Chondrocyte (in vitro differentiated cells): ENCODE measurements at regions not wholly inside any gene's neighbourhood (a gene's known extent, or its start where the extent isn't known, plus 50 kb on each side); places are given as distances from the start of the nearest gene placed in this dataset.
"Not testable (repeated sequence)": the region's sequence is repeated elsewhere in the genome, so short reads cannot be mapped to it uniquely, and the experiment has no call there.

Experiments used
- DNase-seq: peaks from one replicate; pipeline ENCODE4 v3.0.0; 2021; ENCODE audit warnings: mixed read lengths, low spot score
- H3K27ac Mint-ChIP-seq: one replicate; pipeline ENCODE4 v1.8.0; 2021; ENCODE audit warnings: mild to moderate bottlenecking, moderate library complexity, mixed read lengths; ENCODE audit not compliant: unreplicated experiment
- H3K27me3 Mint-ChIP-seq: 2 replicates; pipeline ENCODE4 v1.8.0; 2021; ENCODE audit warnings: low read depth, mixed read lengths
- H3K36me3 Mint-ChIP-seq: 2 replicates; pipeline ENCODE4 v1.8.0; 2021; ENCODE audit warnings: low read depth, mixed read lengths
- H3K4me1 Mint-ChIP-seq: 2 replicates; pipeline ENCODE4 v1.8.0; 2021; ENCODE audit warnings: low read depth, mild to moderate bottlenecking, mixed read lengths
- H3K4me3 Mint-ChIP-seq: one replicate; pipeline ENCODE4 v1.8.0; 2021; ENCODE audit warnings: mild to moderate bottlenecking, moderate library complexity, mixed read lengths; ENCODE audit not compliant: unreplicated experiment
- H3K9me3 Mint-ChIP-seq: 2 replicates; pipeline ENCODE4 v1.8.0; 2021; ENCODE audit warnings: low read depth, mixed read lengths
- TF ChIP-seq, protein P1 (sequence below): fragments of 200-600 bp; sonication (generic); IDR thresholded peaks from 2 replicates; pipeline ENCODE4 v1.5.0; 2021; ENCODE audit warnings: antibody characterized with exemption, mild to moderate bottlenecking, moderate library complexity

GRCh38 chr5:115452536-115453235 is 91.9 kb downstream of the FEM1C start:
- H3K4me3 Mint-ChIP-seq = no peak overlapping the region
- H3K4me1 Mint-ChIP-seq = peaks cover 5% of the 10 kb centered on the region
- no peaks in the 10 kb centered on the region for H3K9me3 Mint-ChIP-seq
- H3K27ac Mint-ChIP-seq = no peak overlapping the region
- TF ChIP-seq, protein P1, sequence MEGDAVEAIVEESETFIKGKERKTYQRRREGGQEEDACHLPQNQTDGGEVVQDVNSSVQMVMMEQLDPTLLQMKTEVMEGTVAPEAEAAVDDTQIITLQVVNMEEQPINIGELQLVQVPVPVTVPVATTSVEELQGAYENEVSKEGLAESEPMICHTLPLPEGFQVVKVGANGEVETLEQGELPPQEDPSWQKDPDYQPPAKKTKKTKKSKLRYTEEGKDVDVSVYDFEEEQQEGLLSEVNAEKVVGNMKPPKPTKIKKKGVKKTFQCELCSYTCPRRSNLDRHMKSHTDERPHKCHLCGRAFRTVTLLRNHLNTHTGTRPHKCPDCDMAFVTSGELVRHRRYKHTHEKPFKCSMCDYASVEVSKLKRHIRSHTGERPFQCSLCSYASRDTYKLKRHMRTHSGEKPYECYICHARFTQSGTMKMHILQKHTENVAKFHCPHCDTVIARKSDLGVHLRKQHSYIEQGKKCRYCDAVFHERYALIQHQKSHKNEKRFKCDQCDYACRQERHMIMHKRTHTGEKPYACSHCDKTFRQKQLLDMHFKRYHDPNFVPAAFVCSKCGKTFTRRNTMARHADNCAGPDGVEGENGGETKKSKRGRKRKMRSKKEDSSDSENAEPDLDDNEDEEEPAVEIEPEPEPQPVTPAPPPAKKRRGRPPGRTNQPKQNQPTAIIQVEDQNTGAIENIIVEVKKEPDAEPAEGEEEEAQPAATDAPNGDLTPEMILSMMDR = no peak
- no peaks in the 10 kb centered on the region for H3K27me3 Mint-ChIP-seq
- DNase-seq = no peak
- no peaks in the 10 kb centered on the region for H3K36me3 Mint-ChIP-seq

GRCh38 chr5:115452083-115452482 is 92.5 kb downstream of the FEM1C start:
- Mint-ChIP-seq H3K9me3 (peaks cover 2% of the 10 kb centered on the region), H3K4me3 (no peak overlapping the region), H3K27me3 (no peaks in the 10 kb centered on the region), H3K36me3 (no peaks in the 10 kb centered on the region), H3K27ac (no peak overlapping the region), H3K4me1 (peaks cover 5% of the 10 kb centered on the region)
- DNase-seq = no peak
- TF ChIP-seq, protein P1 = no peak

- no peak for DNase-seq
- Mint-ChIP-seq H3K27me3 (peaks cover 5% of the 10 kb centered on the region), H3K36me3 (peaks cover 2% of the 10 kb centered on the region), H3K4me1 (peaks cover 5% of the 10 kb centered on the region), H3K27ac (no peak overlapping the region), H3K9me3 (peaks cover 5% of the 10 kb centered on the region), H3K4me3 (no peak overlapping the region)
- TF ChIP-seq, protein P1 = no peak
These were observed 93.8 kb downstream of the FEM1C start for GRCh38 chr5:115450741-115451140.

DNA sequence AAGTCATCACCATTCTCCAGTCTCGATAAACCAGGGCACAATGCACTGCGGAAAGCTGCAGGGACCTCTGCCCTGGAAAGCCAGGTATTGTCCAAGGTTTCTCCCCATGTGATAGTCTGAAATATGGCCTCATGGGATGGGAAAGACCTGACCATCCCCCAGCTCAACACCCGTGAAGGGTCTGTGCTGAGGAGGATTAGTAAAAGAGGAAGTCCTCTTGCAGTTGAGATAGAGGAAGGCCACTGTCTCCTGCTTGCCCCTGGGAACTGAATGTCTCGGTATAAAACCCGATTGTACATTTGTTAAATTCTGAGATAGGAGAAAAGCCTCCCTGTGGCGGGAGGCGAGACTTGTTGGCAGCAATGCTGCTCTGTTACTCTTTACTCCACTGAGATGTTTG is 95.9 kb downstream of the FEM1C start:
- not testable (repeated sequence) for H3K4me3 Mint-ChIP-seq, H3K9me3 Mint-ChIP-seq, H3K27ac Mint-ChIP-seq, H3K36me3 Mint-ChIP-seq, H3K4me1 Mint-ChIP-seq, DNase-seq
- H3K27me3 Mint-ChIP-seq = peaks cover 22% of the 10 kb centered on the region

GRCh38 chr5:115440782-115441451 is 103.7 kb downstream of the FEM1C start:
- Mint-ChIP-seq H3K9me3 (peaks cover 43% of the 10 kb centered on the region), H3K27me3 (peaks cover 22% of the 10 kb centered on the region), H3K36me3 (peaks cover 12% of the 10 kb centered on the region), H3K4me1 (no peaks in the 10 kb centered on the region), H3K4me3 (no peak overlapping the region), H3K27ac (no peak overlapping the region)
- no peak for DNase-seq
- TF ChIP-seq, protein P1 = no peak

- Mint-ChIP-seq H3K36me3 (peaks cover 12% of the 10 kb centered on the region), H3K9me3 (peaks cover 43% of the 10 kb centered on the region), H3K27me3 (peaks cover 11% of the 10 kb centered on the region), H3K4me1 (no peaks in the 10 kb centered on the region), H3K4me3 (no peak overlapping the region), H3K27ac (no peak overlapping the region)
- TF ChIP-seq, protein P1 = no peak
- no peak for DNase-seq
These were observed 104.9 kb downstream of the FEM1C start for GRCh38 chr5:115439639-115440038.
